ENCODE measurements at regions not wholly inside any gene's neighbourhood (a gene's known extent, or its start where the extent isn't known, plus 50 kb on each side); places are given as distances from the start of the nearest gene placed in this dataset.
"Not testable (repeated sequence)": the region's sequence is repeated elsewhere in the genome, so short reads cannot be mapped to it uniquely, and the experiment has no call there.

DNA sequence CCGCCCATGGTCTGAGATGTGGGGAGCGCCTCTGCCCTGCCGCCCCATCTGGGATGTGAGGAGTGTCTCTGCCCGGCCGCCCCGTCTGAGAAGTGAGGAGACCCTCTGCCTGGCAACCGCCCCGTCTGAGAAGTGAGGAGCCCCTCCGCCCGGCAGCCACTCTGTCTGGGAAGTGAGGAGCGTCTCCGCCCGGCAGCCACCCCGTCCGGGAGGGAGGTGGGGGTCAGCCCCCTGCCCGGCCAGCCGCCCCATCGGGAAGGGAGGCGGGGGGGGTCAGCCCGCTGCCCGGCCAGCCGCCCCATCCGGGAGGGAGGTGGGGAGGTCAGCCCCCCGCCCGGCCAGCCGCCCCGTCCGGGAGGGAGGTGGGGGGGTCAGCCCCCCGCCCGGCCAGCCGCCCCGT, 105.5 kb downstream of the CDRT15L2 start:
- H3K9ac ChIP-seq (ENCODE audit: low read length); H3K27ac ChIP-seq (ENCODE audit: low read depth, low read length); H3K4me1 ChIP-seq (ENCODE audit: control insufficient read depth, insufficient read depth, low read length); H3K9me3 ChIP-seq (ENCODE audit: control insufficient read depth, insufficient read depth, low read depth, low read length); H3K36me3 ChIP-seq (ENCODE audit: control insufficient read depth, insufficient read depth, low read length); H3K27me3 ChIP-seq (ENCODE audit: control insufficient read depth, insufficient read depth, low read length); H3K4me3 ChIP-seq (ENCODE audit: low read depth, low read length): not testable (repeated sequence)

DNA sequence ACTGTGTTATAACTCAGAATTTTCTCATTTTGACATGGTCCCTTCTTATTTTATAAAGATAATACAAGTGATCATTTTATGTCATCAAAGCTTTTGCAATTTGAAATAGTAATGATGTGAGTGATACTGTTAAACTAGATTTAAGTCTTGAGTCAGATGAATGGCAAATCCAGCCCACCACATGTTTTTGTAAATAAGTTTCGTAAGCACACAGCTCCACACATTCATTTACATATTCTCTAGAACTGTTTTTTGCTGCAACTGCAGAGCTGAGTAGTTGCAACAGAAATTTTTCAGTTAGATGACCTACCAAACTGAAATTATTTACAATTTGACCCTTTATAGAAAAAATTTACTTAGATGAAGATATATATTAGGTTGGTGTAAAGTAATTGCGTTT, 108.1 kb downstream of the CDRT15L2 start:
- not testable (repeated sequence) for H3K27ac ChIP-seq (ENCODE audit: low read depth, low read length); H3K36me3 ChIP-seq (ENCODE audit: control insufficient read depth, insufficient read depth, low read length)

DNA sequence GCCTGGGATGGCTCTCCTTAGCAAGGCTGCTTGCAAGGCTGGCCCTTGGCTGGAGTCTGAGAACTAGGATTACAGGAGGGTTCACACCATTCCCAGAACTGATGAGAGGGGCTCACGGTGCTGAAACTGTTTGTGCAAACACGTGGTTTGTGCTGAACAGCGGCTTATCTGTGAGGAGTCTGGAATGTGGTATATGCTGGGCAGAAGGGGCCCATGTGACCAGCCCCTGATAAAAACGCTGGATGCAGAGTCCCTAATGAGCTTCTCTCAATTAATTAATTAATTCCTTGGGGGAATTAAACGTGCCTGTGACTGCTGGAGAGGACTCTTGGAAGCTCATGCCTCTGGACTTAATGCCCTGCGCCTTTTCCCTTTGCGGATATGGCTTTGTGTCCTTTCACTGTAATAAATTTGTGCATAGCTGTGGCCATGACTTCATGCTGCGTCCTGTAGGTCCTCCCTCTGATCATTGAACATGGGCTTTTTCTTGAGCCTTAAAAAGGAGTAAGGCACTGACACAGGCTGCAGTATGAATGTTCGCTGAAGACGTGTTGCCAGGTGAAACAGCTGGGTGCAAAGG, 109.7 kb downstream of the CDRT15L2 start:
- not testable (repeated sequence) for H3K9ac ChIP-seq (ENCODE audit: low read length); H3K27me3 ChIP-seq (ENCODE audit: control insufficient read depth, insufficient read depth, low read length); H3K4me3 ChIP-seq (ENCODE audit: low read depth, low read length); H3K27ac ChIP-seq (ENCODE audit: low read depth, low read length); H3K4me1 ChIP-seq (ENCODE audit: control insufficient read depth, insufficient read depth, low read length); H3K36me3 ChIP-seq (ENCODE audit: control insufficient read depth, insufficient read depth, low read length); H3K9me3 ChIP-seq (ENCODE audit: control insufficient read depth, insufficient read depth, low read depth, low read length)

More for the DNA sequence above, 108.1 kb downstream of the CDRT15L2 start:
- not testable (repeated sequence) for H3K27me3 ChIP-seq (ENCODE audit: control insufficient read depth, insufficient read depth, low read length); H3K4me3 ChIP-seq (ENCODE audit: low read depth, low read length); H3K9ac ChIP-seq (ENCODE audit: low read length); H3K4me1 ChIP-seq (ENCODE audit: control insufficient read depth, insufficient read depth, low read length); H3K9me3 ChIP-seq (ENCODE audit: control insufficient read depth, insufficient read depth, low read depth, low read length)

GRCh38 chr17:20692706-20693105, 113.2 kb downstream of the CDRT15L2 start:
- H3K27ac ChIP-seq (ENCODE audit: low read depth, low read length); H3K4me3 ChIP-seq (ENCODE audit: low read depth, low read length); H3K9me3 ChIP-seq (ENCODE audit: control insufficient read depth, insufficient read depth, low read depth, low read length): not testable (repeated sequence)

GRCh38 chr17:20695871-20696270, 116.3 kb downstream of the CDRT15L2 start:
- H3K36me3 ChIP-seq (ENCODE audit: control insufficient read depth, insufficient read depth, low read length); H3K9ac ChIP-seq (ENCODE audit: low read length); H3K27me3 ChIP-seq (ENCODE audit: control insufficient read depth, insufficient read depth, low read length); H3K27ac ChIP-seq (ENCODE audit: low read depth, low read length); H3K4me1 ChIP-seq (ENCODE audit: control insufficient read depth, insufficient read depth, low read length); H3K9me3 ChIP-seq (ENCODE audit: control insufficient read depth, insufficient read depth, low read depth, low read length); H3K4me3 ChIP-seq (ENCODE audit: low read depth, low read length): not testable (repeated sequence)

More at GRCh38 chr17:20692706-20693105, 113.2 kb downstream of the CDRT15L2 start:
- H3K4me1 ChIP-seq (ENCODE audit: control insufficient read depth, insufficient read depth, low read length); H3K36me3 ChIP-seq (ENCODE audit: control insufficient read depth, insufficient read depth, low read length); H3K27me3 ChIP-seq (ENCODE audit: control insufficient read depth, insufficient read depth, low read length); H3K9ac ChIP-seq (ENCODE audit: low read length): not testable (repeated sequence)

DNA sequence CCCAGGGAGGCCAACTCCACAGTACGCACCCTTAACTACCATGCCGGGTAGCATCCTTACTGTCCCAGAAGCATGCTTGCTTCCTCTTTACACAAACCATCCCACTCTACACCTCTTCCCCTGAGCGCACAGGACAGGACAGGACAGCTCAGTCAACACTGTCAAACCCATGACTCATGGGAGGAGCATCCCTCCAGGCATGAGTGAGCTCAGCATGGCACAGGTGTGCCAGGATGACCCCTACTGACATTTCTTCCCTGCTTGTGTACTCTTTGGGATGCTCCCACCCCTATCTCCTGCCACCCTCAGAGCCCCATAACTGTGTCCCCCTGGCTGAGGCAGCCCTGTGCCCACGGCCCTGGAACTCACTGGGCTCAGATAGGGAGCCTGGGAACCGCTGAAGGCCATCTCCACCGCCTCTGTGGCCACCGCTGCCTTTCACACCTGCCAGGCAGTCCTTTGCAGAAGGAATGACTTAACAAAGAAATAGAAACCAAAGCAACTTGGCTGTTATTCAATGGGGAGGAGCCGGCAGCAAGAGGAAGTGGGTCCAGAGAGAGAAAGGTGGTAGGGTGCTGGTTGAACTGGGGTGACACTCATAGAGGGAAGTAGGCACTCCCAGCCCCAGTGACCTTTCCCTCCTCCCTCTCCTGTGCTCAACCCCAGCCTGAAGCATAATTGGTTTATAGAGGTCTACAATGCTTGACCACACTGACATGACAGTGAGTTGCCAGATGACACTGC, 119.1 kb downstream of the CDRT15L2 start:
- H3K9ac ChIP-seq (ENCODE audit: low read length); H3K4me1 ChIP-seq (ENCODE audit: control insufficient read depth, insufficient read depth, low read length); H3K36me3 ChIP-seq (ENCODE audit: control insufficient read depth, insufficient read depth, low read length); H3K27ac ChIP-seq (ENCODE audit: low read depth, low read length); H3K4me3 ChIP-seq (ENCODE audit: low read depth, low read length); H3K27me3 ChIP-seq (ENCODE audit: control insufficient read depth, insufficient read depth, low read length); H3K9me3 ChIP-seq (ENCODE audit: control insufficient read depth, insufficient read depth, low read depth, low read length): not testable (repeated sequence)

DNA sequence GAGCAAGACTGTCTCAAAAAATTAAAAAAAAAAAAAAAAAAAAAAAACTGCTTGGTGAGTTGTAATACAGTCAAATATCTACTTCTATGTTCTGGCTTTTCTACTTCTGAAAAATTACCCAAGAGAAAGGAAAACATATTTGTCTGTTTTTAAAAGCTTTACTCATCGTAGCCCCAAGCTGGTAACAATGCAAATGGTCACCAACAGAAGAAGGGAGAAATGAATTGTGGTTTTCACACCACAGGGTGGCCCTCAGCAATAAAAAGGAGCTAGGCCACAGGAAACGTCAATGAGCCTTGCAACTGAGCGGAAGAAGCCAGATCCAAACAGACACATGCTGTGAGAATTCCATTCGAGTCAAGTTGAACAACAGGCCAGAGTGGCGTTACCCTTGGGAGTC, 121.0 kb downstream of the CDRT15L2 start:
- H3K9ac ChIP-seq (ENCODE audit: low read length); H3K4me3 ChIP-seq (ENCODE audit: low read depth, low read length); H3K36me3 ChIP-seq (ENCODE audit: control insufficient read depth, insufficient read depth, low read length); H3K27ac ChIP-seq (ENCODE audit: low read depth, low read length); H3K4me1 ChIP-seq (ENCODE audit: control insufficient read depth, insufficient read depth, low read length); H3K9me3 ChIP-seq (ENCODE audit: control insufficient read depth, insufficient read depth, low read depth, low read length); H3K27me3 ChIP-seq (ENCODE audit: control insufficient read depth, insufficient read depth, low read length): not testable (repeated sequence)

DNA sequence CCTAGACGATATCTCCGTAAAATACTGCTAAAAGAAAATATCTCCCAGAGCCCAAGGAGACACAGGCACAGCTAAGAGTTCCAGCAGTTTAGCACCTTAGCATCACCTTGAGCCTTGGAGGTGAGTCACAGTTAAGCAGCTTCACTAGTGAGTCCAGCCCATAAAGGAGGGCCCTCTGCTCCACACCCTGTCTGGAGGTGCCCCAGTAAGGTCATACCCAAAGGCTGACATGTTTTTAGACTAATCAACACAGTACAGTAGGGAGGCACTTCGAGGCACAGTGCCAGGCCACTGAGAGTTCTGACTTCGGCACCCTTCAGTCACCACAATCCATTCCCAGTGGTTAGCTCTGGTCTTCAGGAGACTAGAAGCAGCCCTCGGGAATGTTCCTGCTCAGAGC, 121.8 kb downstream of the CDRT15L2 start:
- not testable (repeated sequence) for H3K27ac ChIP-seq (ENCODE audit: low read depth, low read length); H3K27me3 ChIP-seq (ENCODE audit: control insufficient read depth, insufficient read depth, low read length); H3K36me3 ChIP-seq (ENCODE audit: control insufficient read depth, insufficient read depth, low read length); H3K9me3 ChIP-seq (ENCODE audit: control insufficient read depth, insufficient read depth, low read depth, low read length); H3K4me1 ChIP-seq (ENCODE audit: control insufficient read depth, insufficient read depth, low read length); H3K9ac ChIP-seq (ENCODE audit: low read length); H3K4me3 ChIP-seq (ENCODE audit: low read depth, low read length)

- H3K27ac ChIP-seq (ENCODE audit: low read depth, low read length): no peak overlapping the region
- no peak overlapping the region for H3K9ac ChIP-seq (ENCODE audit: low read length)
- H3K9me3 ChIP-seq (ENCODE audit: control insufficient read depth, insufficient read depth, low read depth, low read length): no peaks in the 10 kb centered on the region
- no peaks in the 10 kb centered on the region for H3K36me3 ChIP-seq (ENCODE audit: control insufficient read depth, insufficient read depth, low read length)
- H3K27me3 ChIP-seq (ENCODE audit: control insufficient read depth, insufficient read depth, low read length): no peaks in the 10 kb centered on the region
- H3K4me3 ChIP-seq (ENCODE audit: low read depth, low read length): no peak overlapping the region
- H3K4me1 ChIP-seq (ENCODE audit: control insufficient read depth, insufficient read depth, low read length): no peaks in the 10 kb centered on the region
These were observed 123.2 kb downstream of the CDRT15L2 start for GRCh38 chr17:20702692-20703091.

DNA sequence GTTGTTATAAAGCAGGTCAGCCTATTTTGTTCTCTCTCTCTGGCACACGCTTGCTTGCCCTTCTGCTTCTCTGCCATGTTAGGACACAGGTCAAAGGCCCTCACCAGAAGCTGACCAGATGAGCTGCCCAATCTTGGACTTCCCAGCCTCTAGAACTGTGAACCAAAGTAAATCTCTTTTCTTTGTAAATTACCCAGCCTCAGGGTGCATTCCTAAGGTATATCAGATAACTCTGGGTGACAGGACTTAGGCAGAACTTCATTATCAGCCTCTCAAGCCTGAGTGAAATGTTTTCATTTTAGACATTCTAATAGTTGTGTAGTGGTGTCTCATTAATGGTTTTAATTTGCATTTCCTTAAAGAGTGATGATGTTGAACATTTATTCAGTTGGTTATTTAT, 124.3 kb downstream of the CDRT15L2 start:
- Histone ChIP-seq H3K27me3 (ENCODE audit: control insufficient read depth, insufficient read depth, low read length) (no peaks in the 10 kb centered on the region), H3K27ac (ENCODE audit: low read depth, low read length) (no peak overlapping the region), H3K36me3 (ENCODE audit: control insufficient read depth, insufficient read depth, low read length) (no peaks in the 10 kb centered on the region), H3K4me3 (ENCODE audit: low read depth, low read length) (no peak overlapping the region), H3K4me1 (ENCODE audit: control insufficient read depth, insufficient read depth, low read length) (no peaks in the 10 kb centered on the region), H3K9ac (ENCODE audit: low read length) (no peak overlapping the region), H3K9me3 (ENCODE audit: control insufficient read depth, insufficient read depth, low read depth, low read length) (no peaks in the 10 kb centered on the region)

- not testable (repeated sequence) for H3K9ac ChIP-seq (ENCODE audit: low read length); H3K9me3 ChIP-seq (ENCODE audit: control insufficient read depth, insufficient read depth, low read depth, low read length); H3K27me3 ChIP-seq (ENCODE audit: control insufficient read depth, insufficient read depth, low read length); H3K36me3 ChIP-seq (ENCODE audit: control insufficient read depth, insufficient read depth, low read length); H3K4me1 ChIP-seq (ENCODE audit: control insufficient read depth, insufficient read depth, low read length); H3K27ac ChIP-seq (ENCODE audit: low read depth, low read length); H3K4me3 ChIP-seq (ENCODE audit: low read depth, low read length)
These were observed 125.7 kb downstream of the CDRT15L2 start for GRCh38 chr17:20705186-20705585.

Measured in HUES6 (cell line).